ENCODE measurements at regions not wholly inside any gene's neighbourhood (a gene's known extent, or its start where the extent isn't known, plus 50 kb on each side); places are given as distances from the start of the nearest gene placed in this dataset.

GRCh38 chr2:54360055-54360792, 95.9 kb upstream of the SPTBN1 start:
- Histone ChIP-seq H2BK15ac (replicated peaks; ENCODE audit: low read depth) (no peak overlapping the region), H3K36me3 (ENCODE audit: control insufficient read depth, insufficient read depth, low read length) (no peaks in the 10 kb centered on the region), H3K4ac (ENCODE audit: low read depth, low read length) (no peak overlapping the region), H3K4me3 (ENCODE audit: low read length) (no peak overlapping the region), H3K18ac (ENCODE audit: low read length) (no peak overlapping the region), H3K27ac (ENCODE audit: low read depth, low read length) (no peak overlapping the region), H3K4me2 (ENCODE audit: low read length) (no peak overlapping the region), H2AK5ac (ENCODE audit: low read length) (no peak overlapping the region), H3K79me1 (ENCODE audit: low read length) (no peaks in the 10 kb centered on the region), H3K9ac (ENCODE audit: low read length) (no peak overlapping the region), H3K79me2 (ENCODE audit: control insufficient read depth, insufficient read depth, low read length) (no peaks in the 10 kb centered on the region), H4K8ac (ENCODE audit: low read depth, low read length) (no peak overlapping the region), H4K5ac (ENCODE audit: low read length) (no peak overlapping the region), H3K27me3 (ENCODE audit: insufficient read depth, low read length, poor library complexity) (no peaks in the 10 kb centered on the region), H3K56ac (ENCODE audit: low read length) (no peak overlapping the region), H2BK120ac (ENCODE audit: low read depth, low read length) (no peak overlapping the region), H2BK5ac (ENCODE audit: low read length) (no peak overlapping the region), H3K23ac (ENCODE audit: low read length) (no peak overlapping the region), H3K4me1 (ENCODE audit: control insufficient read depth, low read depth, low read length) (no peaks in the 10 kb centered on the region)
- DNase-seq: no peak
- WGBS (ENCODE audit: extremely low coverage, insufficient coverage, low lambda C conversion rate): no CpG with 5 or more reads among the region's 8 CpGs

GRCh38 chr2:54364409-54364808, 91.7 kb upstream of the SPTBN1 start:
- Histone ChIP-seq H2AK5ac (ENCODE audit: low read length) (no peak overlapping the region), H3K36me3 (ENCODE audit: control insufficient read depth, insufficient read depth, low read length) (no peaks in the 10 kb centered on the region), H3K56ac (ENCODE audit: low read length) (no peak overlapping the region), H2BK15ac (replicated peaks; ENCODE audit: low read depth) (no peak overlapping the region), H3K27ac (ENCODE audit: low read depth, low read length) (no peak overlapping the region), H3K23ac (ENCODE audit: low read length) (no peak overlapping the region), H4K8ac (ENCODE audit: low read depth, low read length) (no peak overlapping the region), H3K18ac (ENCODE audit: low read length) (no peak overlapping the region), H3K4ac (ENCODE audit: low read depth, low read length) (no peak overlapping the region), H3K27me3 (ENCODE audit: insufficient read depth, low read length, poor library complexity) (no peaks in the 10 kb centered on the region), H3K4me3 (ENCODE audit: low read length) (no peak overlapping the region), H3K4me1 (ENCODE audit: control insufficient read depth, low read depth, low read length) (no peaks in the 10 kb centered on the region), H2BK5ac (ENCODE audit: low read length) (no peak overlapping the region), H3K79me2 (ENCODE audit: control insufficient read depth, insufficient read depth, low read length) (no peaks in the 10 kb centered on the region), H4K5ac (ENCODE audit: low read length) (no peak overlapping the region), H3K9ac (ENCODE audit: low read length) (no peak overlapping the region), H3K79me1 (ENCODE audit: low read length) (no peaks in the 10 kb centered on the region), H2BK120ac (ENCODE audit: low read depth, low read length) (no peak overlapping the region), H3K4me2 (ENCODE audit: low read length) (no peak overlapping the region)
- no peak for DNase-seq
- WGBS (ENCODE audit: extremely low coverage, insufficient coverage, low lambda C conversion rate): no CpG with 5 or more reads among the region's 3 CpGs

DNA sequence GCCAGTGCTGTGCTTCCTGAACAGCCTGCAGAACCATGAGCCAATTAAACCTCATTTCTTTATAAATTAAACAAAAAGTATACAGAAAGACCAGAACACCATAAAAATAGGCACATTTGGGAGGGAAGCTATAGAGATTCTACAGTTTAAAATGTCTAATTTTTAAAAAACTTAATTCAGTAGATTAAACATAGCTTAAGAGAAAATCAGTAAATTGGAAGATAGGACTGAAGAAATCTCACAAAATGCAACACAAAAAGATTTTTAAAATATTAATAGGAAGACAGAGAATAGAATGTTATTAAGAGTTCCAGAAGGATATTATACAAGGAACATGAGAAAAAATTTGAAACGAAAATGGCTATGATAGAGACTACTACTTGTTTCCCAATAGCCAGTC, 90.5 kb upstream of the SPTBN1 start:
- Histone ChIP-seq H3K4ac (ENCODE audit: low read depth, low read length) (no peak overlapping the region), H3K36me3 (ENCODE audit: control insufficient read depth, insufficient read depth, low read length) (no peaks in the 10 kb centered on the region), H3K4me3 (ENCODE audit: low read length) (no peak overlapping the region), H4K5ac (ENCODE audit: low read length) (no peak overlapping the region), H2BK120ac (ENCODE audit: low read depth, low read length) (no peak overlapping the region), H3K18ac (ENCODE audit: low read length) (no peak overlapping the region), H3K9ac (ENCODE audit: low read length) (no peak overlapping the region), H2BK15ac (replicated peaks; ENCODE audit: low read depth) (no peak overlapping the region), H4K8ac (ENCODE audit: low read depth, low read length) (no peak overlapping the region), H3K4me1 (ENCODE audit: control insufficient read depth, low read depth, low read length) (no peaks in the 10 kb centered on the region), H2AK5ac (ENCODE audit: low read length) (no peak overlapping the region), H3K79me1 (ENCODE audit: low read length) (no peaks in the 10 kb centered on the region), H3K56ac (ENCODE audit: low read length) (no peak overlapping the region), H3K27ac (ENCODE audit: low read depth, low read length) (no peak overlapping the region), H3K27me3 (ENCODE audit: insufficient read depth, low read length, poor library complexity) (no peaks in the 10 kb centered on the region), H3K23ac (ENCODE audit: low read length) (no peak overlapping the region), H3K79me2 (ENCODE audit: control insufficient read depth, insufficient read depth, low read length) (no peaks in the 10 kb centered on the region), H2BK5ac (ENCODE audit: low read length) (no peak overlapping the region), H3K4me2 (ENCODE audit: low read length) (no peak overlapping the region)
- no CpG with 5 or more reads among the region's 1 CpG for WGBS (ENCODE audit: extremely low coverage, insufficient coverage, low lambda C conversion rate)
- no peak for DNase-seq

- WGBS (ENCODE audit: extremely low coverage, insufficient coverage, low lambda C conversion rate): no CpG with 5 or more reads among the region's 3 CpGs
- Histone ChIP-seq H3K4me1 (ENCODE audit: control insufficient read depth, low read depth, low read length) (no peaks in the 10 kb centered on the region), H4K5ac (ENCODE audit: low read length) (no peak overlapping the region), H3K27ac (ENCODE audit: low read depth, low read length) (no peak overlapping the region), H3K9ac (ENCODE audit: low read length) (no peak overlapping the region), H3K4me2 (ENCODE audit: low read length) (no peak overlapping the region), H3K4me3 (ENCODE audit: low read length) (no peak overlapping the region), H2BK15ac (replicated peaks; ENCODE audit: low read depth) (no peak overlapping the region), H3K36me3 (ENCODE audit: control insufficient read depth, insufficient read depth, low read length) (no peaks in the 10 kb centered on the region), H3K79me2 (ENCODE audit: control insufficient read depth, insufficient read depth, low read length) (no peaks in the 10 kb centered on the region), H3K79me1 (ENCODE audit: low read length) (no peaks in the 10 kb centered on the region), H2BK120ac (ENCODE audit: low read depth, low read length) (no peak overlapping the region), H3K4ac (ENCODE audit: low read depth, low read length) (no peak overlapping the region), H3K27me3 (ENCODE audit: insufficient read depth, low read length, poor library complexity) (no peaks in the 10 kb centered on the region), H2AK5ac (ENCODE audit: low read length) (no peak overlapping the region), H3K23ac (ENCODE audit: low read length) (no peak overlapping the region), H3K56ac (ENCODE audit: low read length) (no peak overlapping the region), H4K8ac (ENCODE audit: low read depth, low read length) (no peak overlapping the region), H2BK5ac (ENCODE audit: low read length) (no peak overlapping the region), H3K18ac (ENCODE audit: low read length) (no peak overlapping the region)
- DNase-seq: no peak
These were observed 89.4 kb upstream of the SPTBN1 start for GRCh38 chr2:54366487-54367280.

- H2BK15ac ChIP-seq (replicated peaks; ENCODE audit: low read depth): no peak overlapping the region
- no peak overlapping the region for H3K4ac ChIP-seq (ENCODE audit: low read depth, low read length)
- no peak overlapping the region for H4K8ac ChIP-seq (ENCODE audit: low read depth, low read length)
- H2AK5ac ChIP-seq (ENCODE audit: low read length): no peak overlapping the region
- H3K4me1 ChIP-seq (ENCODE audit: control insufficient read depth, low read depth, low read length): no peaks in the 10 kb centered on the region
- H3K79me1 ChIP-seq (ENCODE audit: low read length): no peaks in the 10 kb centered on the region
- H3K4me3 ChIP-seq (ENCODE audit: low read length): no peak overlapping the region
- no peak for DNase-seq
- WGBS (ENCODE audit: extremely low coverage, insufficient coverage, low lambda C conversion rate): no CpG with 5 or more reads among the region's 7 CpGs
- no peak overlapping the region for H3K23ac ChIP-seq (ENCODE audit: low read length)
- H3K9ac ChIP-seq (ENCODE audit: low read length): no peak overlapping the region
- no peak overlapping the region for H3K4me2 ChIP-seq (ENCODE audit: low read length)
- no peaks in the 10 kb centered on the region for H3K27me3 ChIP-seq (ENCODE audit: insufficient read depth, low read length, poor library complexity)
- H3K27ac ChIP-seq (ENCODE audit: low read depth, low read length): no peak overlapping the region
- no peak overlapping the region for H3K18ac ChIP-seq (ENCODE audit: low read length)
- H3K79me2 ChIP-seq (ENCODE audit: control insufficient read depth, insufficient read depth, low read length): no peaks in the 10 kb centered on the region
- no peak overlapping the region for H2BK120ac ChIP-seq (ENCODE audit: low read depth, low read length)
- H4K5ac ChIP-seq (ENCODE audit: low read length): no peak overlapping the region
- no peak overlapping the region for H2BK5ac ChIP-seq (ENCODE audit: low read length)
- H3K56ac ChIP-seq (ENCODE audit: low read length): no peak overlapping the region
- H3K36me3 ChIP-seq (ENCODE audit: control insufficient read depth, insufficient read depth, low read length): no peaks in the 10 kb centered on the region
These were observed 85.6 kb upstream of the SPTBN1 start for GRCh38 chr2:54370405-54371104.

Data from mesendoderm (in vitro differentiated cells).